Tibial artery (tissue), 4 donors: ENCODE measurements at regions not wholly inside any gene's neighbourhood (a gene's known extent, or its start where the extent isn't known, plus 50 kb on each side); places are given as distances from the start of the nearest gene placed in this dataset.
"Not testable (repeated sequence)": the region's sequence is repeated elsewhere in the genome, so short reads cannot be mapped to it uniquely, and the experiment has no call there.

Experiments
- DNase-seq, 2 donors: peaks; one replicate each; pipeline ENCODE4 v3.0.0-alpha.2; 2019
- H3K27ac ChIP-seq, 2 donors: fragments of 200-600 bp; sonication (generic) in 1 of 2; 1 replicate in 1 of 2; 2 replicates in 1 of 2; pipeline ENCODE4 v1.5.1; 2018 to 2019; ENCODE audit warnings: mild to moderate bottlenecking in 1 of 2
- H3K27me3 ChIP-seq, 2 donors: fragments of 200-600 bp; sonication (generic) in 1 of 2; one replicate each; pipeline versions ENCODE4 v1.5.1 to v1.6.0; 2016 to 2019
- H3K36me3 ChIP-seq, 3 donors: fragments of 200-600 bp; sonication (generic) in 2 of 3; one replicate each; pipeline ENCODE4 v1.5.1; 2016 to 2019; ENCODE audit warnings: mild to moderate bottlenecking in 2 of 3
- H3K4me1 ChIP-seq, 4 donors: fragments of 200-600 bp; sonication (generic) in 2 of 4; 1 replicate in 3 of 4; 2 replicates in 1 of 4; pipeline ENCODE4 v1.5.1; 2016 to 2019
- H3K4me3 ChIP-seq, 2 donors: fragments of 200-600 bp; sonication (generic) in 1 of 2; 1 replicate in 1 of 2; 2 replicates in 1 of 2; pipeline ENCODE4 v1.5.1; 2018 to 2019; ENCODE audit warnings: mild to moderate bottlenecking in 2 of 2
- H3K9me3 ChIP-seq, 3 donors: fragments of 200-600 bp; sonication (generic) in 1 of 3; one replicate each; pipeline ENCODE4 v1.5.1; 2016 to 2019
- CTCF ChIP-seq, 2 experiments: fragments of 200-600 bp in 1 of 2; fragments of 450-650 bp in 1 of 2; IDR thresholded peaks; one replicate each; pipeline ENCODE4 v1.5.1; 2017 to 2019; ENCODE audit warnings: antibody characterized with exemption in 2 of 2, mild to moderate bottlenecking in 1 of 2, moderate library complexity in 1 of 2
- intact Hi-C: fragments of 100-400 bp; cut with DNase I; formaldehyde crosslinking; loops from one replicate; pipeline ENCODE4 v1.15.0; 2023; ENCODE audit warnings: low total_unique reads

- DNase-seq, result no peak
- intact Hi-C loops, result no loop called here
- Histone ChIP-seq H3K27ac (no peak overlapping the region), H3K9me3 (peaks cover 0 to 3% (median 0%) of the 10 kb centered on the region in 3 donors), H3K4me3 (no peak overlapping the region), H3K36me3 (no peaks in the 10 kb centered on the region), H3K4me1 (no peaks in the 10 kb centered on the region), H3K27me3 (no peaks in the 10 kb centered on the region)
- TF ChIP-seq CTCF (IDR thresholded peaks at IDR 0.05), result no peak
These were observed 293.5 kb downstream of the CGGBP1 start for GRCh38 chr3:87765256-87765655.

GRCh38 chr3:87761795-87762194 is 297.0 kb downstream of the CGGBP1 start:
- H3K4me1 ChIP-seq, result no peaks in the 10 kb centered on the region
- TF ChIP-seq CTCF (IDR thresholded peaks at IDR 0.05), result no peak
- DNase-seq, result no peak

GRCh38 chr3:87761341-87761740 is 297.5 kb downstream of the CGGBP1 start:
- Histone ChIP-seq H3K4me3 (no peak overlapping the region), H3K9me3 (peaks cover 0 to 3% (median 0%) of the 10 kb centered on the region in 3 donors), H3K4me1 (no peaks in the 10 kb centered on the region), H3K27ac (no peak overlapping the region), H3K36me3 (no peaks in the 10 kb centered on the region), H3K27me3 (no peaks in the 10 kb centered on the region)
- TF ChIP-seq CTCF (IDR thresholded peaks at IDR 0.05), result no peak
- no peak for DNase-seq
- intact Hi-C loops, result no loop called here

More at GRCh38 chr3:87761795-87762194, 297.0 kb downstream of the CGGBP1 start:
- H3K4me3 ChIP-seq, result no peak overlapping the region
- no peaks in the 10 kb centered on the region for H3K36me3 ChIP-seq
- no peaks in the 10 kb centered on the region for H3K27me3 ChIP-seq
- H3K9me3 ChIP-seq, result peaks cover 0 to 3% (median 0%) of the 10 kb centered on the region in 3 donors
- intact Hi-C loops, result no loop called here
- no peak overlapping the region for H3K27ac ChIP-seq

GRCh38 chr3:87756616-87757015 is 302.2 kb downstream of the CGGBP1 start:
- H3K9me3 ChIP-seq, result peaks cover 0 to 6% (median 0%) of the 10 kb centered on the region in 3 donors
- H3K4me1 ChIP-seq, result no peaks in the 10 kb centered on the region
- intact Hi-C loops, result no loop called here
- no peak overlapping the region for H3K4me3 ChIP-seq
- no peaks in the 10 kb centered on the region for H3K36me3 ChIP-seq
- no peaks in the 10 kb centered on the region for H3K27me3 ChIP-seq
- TF ChIP-seq CTCF (IDR thresholded peaks at IDR 0.05), result no peak
- no peak for DNase-seq
- H3K27ac ChIP-seq, result no peak overlapping the region

GRCh38 chr3:87755852-87756251 is 303.0 kb downstream of the CGGBP1 start:
- intact Hi-C loops, result no loop called here
- Histone ChIP-seq H3K27me3 (no peaks in the 10 kb centered on the region), H3K4me3 (no peak overlapping the region), H3K4me1 (no peaks in the 10 kb centered on the region), H3K9me3 (peaks cover 0 to 6% (median 0%) of the 10 kb centered on the region in 3 donors), H3K36me3 (no peaks in the 10 kb centered on the region), H3K27ac (no peak overlapping the region)
- DNase-seq, result no peak
- no peak for TF ChIP-seq CTCF (IDR thresholded peaks at IDR 0.05)

- intact Hi-C loops, result no loop called here
- H3K36me3 ChIP-seq, result no peaks in the 10 kb centered on the region
- no peaks in the 10 kb centered on the region for H3K4me1 ChIP-seq
- no peak overlapping the region for H3K27ac ChIP-seq
- no peaks in the 10 kb centered on the region for H3K27me3 ChIP-seq
- no peak for DNase-seq
- no peak overlapping the region for H3K4me3 ChIP-seq
- no peak for TF ChIP-seq CTCF (IDR thresholded peaks at IDR 0.05)
- H3K9me3 ChIP-seq, result peaks cover 0 to 5% (median 5%) of the 10 kb centered on the region in 3 donors
These were observed 316.6 kb downstream of the CGGBP1 start for GRCh38 chr3:87742250-87742649.

GRCh38 chr3:87740894-87741293 is 317.9 kb downstream of the CGGBP1 start:
- intact Hi-C loops, H3K4me1 ChIP-seq, H3K36me3 ChIP-seq, H3K27ac ChIP-seq, H3K4me3 ChIP-seq, DNase-seq, H3K9me3 ChIP-seq, H3K27me3 ChIP-seq: not testable (repeated sequence)

GRCh38 chr3:87737817-87738216 is 321.0 kb downstream of the CGGBP1 start:
- intact Hi-C loops, H3K4me1 ChIP-seq, H3K36me3 ChIP-seq, H3K4me3 ChIP-seq, H3K27ac ChIP-seq, H3K9me3 ChIP-seq, DNase-seq, H3K27me3 ChIP-seq: not testable (repeated sequence)
